ENCODE measurements at regions not wholly inside any gene's neighbourhood (a gene's known extent, or its start where the extent isn't known, plus 50 kb on each side); places are given as distances from the start of the nearest gene placed in this dataset.

DNA sequence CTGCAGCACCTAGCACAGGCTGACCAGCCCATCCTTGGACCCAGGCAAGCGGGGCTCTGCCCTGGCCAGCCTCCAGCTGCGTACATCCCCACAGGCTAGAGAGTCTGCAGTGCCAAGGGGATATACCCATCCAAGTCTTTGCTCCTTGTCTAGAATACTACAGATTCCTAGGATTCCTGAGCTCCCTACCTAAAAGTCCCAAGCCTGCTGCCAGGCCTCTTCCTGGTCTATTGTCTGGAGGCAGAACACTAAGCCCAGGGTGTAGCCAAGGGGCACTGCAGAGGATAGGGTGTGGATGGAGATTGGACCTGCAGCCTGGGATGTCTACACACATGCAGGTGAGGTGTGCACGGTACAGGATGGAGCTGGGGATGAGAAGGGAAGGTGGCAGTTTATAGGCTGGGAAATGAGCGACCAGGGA lies 90.0 kb upstream of the SIRPA start:
- intact Hi-C loops (cut with DNase I) = loop anchor here in 1 of 10 donors (10.0 kb wide), 1 partner anchor 90 kb away; the partner anchor contains the start of gene SIRPA
- Histone ChIP-seq H3K4me3 (no peak overlapping the region), H3K4me1 (peaks cover 0 to 53% (median 19%) of the 10 kb centered on the region in 12 donors), H3K27me3 (no peaks in the 10 kb centered on the region), H3K27ac (peak overlapping the region in 1 of 12 donors; percentile 90), H3K36me3 (no peaks in the 10 kb centered on the region), H3K9me3 (no peaks in the 10 kb centered on the region)
- ATAC-seq = no peak
- no peak for TF ChIP-seq POLR2A (IDR thresholded peaks at IDR 0.05)
- TF ChIP-seq, protein P1, sequence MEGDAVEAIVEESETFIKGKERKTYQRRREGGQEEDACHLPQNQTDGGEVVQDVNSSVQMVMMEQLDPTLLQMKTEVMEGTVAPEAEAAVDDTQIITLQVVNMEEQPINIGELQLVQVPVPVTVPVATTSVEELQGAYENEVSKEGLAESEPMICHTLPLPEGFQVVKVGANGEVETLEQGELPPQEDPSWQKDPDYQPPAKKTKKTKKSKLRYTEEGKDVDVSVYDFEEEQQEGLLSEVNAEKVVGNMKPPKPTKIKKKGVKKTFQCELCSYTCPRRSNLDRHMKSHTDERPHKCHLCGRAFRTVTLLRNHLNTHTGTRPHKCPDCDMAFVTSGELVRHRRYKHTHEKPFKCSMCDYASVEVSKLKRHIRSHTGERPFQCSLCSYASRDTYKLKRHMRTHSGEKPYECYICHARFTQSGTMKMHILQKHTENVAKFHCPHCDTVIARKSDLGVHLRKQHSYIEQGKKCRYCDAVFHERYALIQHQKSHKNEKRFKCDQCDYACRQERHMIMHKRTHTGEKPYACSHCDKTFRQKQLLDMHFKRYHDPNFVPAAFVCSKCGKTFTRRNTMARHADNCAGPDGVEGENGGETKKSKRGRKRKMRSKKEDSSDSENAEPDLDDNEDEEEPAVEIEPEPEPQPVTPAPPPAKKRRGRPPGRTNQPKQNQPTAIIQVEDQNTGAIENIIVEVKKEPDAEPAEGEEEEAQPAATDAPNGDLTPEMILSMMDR (IDR thresholded peaks at IDR 0.05) = no peak
- 81 to 88% (median 87%) methylated on average over 4 of the region's 4 CpGs for WGBS, 4 donors
- no peak for DNase-seq

DNA sequence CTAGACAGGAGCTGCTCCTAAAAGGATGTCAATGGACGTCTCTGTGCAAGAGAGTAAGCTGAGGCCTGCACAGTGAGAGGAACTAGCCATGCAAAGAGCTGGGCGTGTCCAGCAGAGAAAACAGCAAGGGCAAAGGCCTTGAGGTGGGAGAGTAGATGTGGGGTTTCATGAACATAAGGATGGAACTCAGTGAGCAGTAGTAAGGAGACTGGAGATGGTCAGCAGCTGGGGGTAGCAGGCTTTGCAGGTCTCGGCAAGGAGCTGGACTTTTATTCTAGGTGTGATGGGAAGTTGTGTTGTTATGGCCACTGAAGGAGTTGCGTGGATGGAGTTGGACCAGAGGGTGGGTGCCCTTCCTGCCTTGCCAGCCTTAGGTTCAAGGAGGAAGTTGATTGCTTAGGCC lies 90.7 kb upstream of the SIRPA start:
- Histone ChIP-seq H3K4me3 (no peak overlapping the region), H3K36me3 (no peaks in the 10 kb centered on the region), H3K9me3 (no peaks in the 10 kb centered on the region), H3K27ac (peak overlapping the region in 1 of 12 donors; percentile 90), H3K4me1 (peaks cover 0 to 46% (median 19%) of the 10 kb centered on the region in 12 donors), H3K27me3 (no peaks in the 10 kb centered on the region)
- TF ChIP-seq, protein P1 (IDR thresholded peaks at IDR 0.05) = no peak
- TF ChIP-seq POLR2A (IDR thresholded peaks at IDR 0.05) = no peak
- WGBS, 4 donors = 88 to 93% (median 88%) methylated on average over 4 of the region's 4 CpGs
- DNase-seq = no peak
- intact Hi-C loops (cut with DNase I) = loop anchor here in 7 of 10 donors (5.0 to 10.0 kb wide), 5 partner anchors 78 to 163 kb away; partner anchors contain the start of gene SIRPA (in 4 of the 7)
- ATAC-seq = no peak

DNA sequence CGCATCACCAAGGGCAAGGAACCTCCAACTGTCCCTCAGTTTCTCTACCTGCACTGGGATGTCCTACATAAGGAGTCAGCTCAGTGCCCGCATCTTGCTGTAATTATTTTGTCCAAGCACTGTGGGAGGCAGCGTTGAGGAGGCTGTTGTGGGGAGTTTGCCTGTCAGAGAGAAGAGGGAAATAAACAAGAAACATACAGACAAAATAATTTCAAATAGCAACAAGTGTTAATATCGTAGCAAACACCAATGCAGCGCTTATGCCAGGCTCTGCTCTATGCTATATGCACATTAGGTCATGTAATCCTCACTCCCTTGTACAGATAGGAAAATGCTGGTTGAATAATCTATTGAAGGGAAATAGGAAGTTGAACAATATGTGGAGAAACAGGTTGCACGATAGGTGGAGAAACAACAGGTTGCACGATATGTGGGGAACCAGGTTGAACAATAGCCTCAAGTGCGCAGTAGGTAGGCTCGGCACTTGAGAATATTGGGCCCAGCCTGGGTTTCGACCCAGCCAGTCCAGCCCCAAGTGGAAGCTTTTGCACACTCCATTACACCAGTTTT lies 91.2 kb upstream of the SIRPA start:
- no peak for ATAC-seq
- WGBS, 4 donors = 64 to 67% (median 65%) methylated on average over 10 of the region's 10 CpGs
- peak overlapping the region; percentile 51 to 90 (median 78) for H3K27ac ChIP-seq
- H3K27me3 ChIP-seq = no peaks in the 10 kb centered on the region
- DNase-seq = no peak
- no peaks in the 10 kb centered on the region for H3K36me3 ChIP-seq
- TF ChIP-seq POLR2A (IDR thresholded peaks at IDR 0.05) = no peak
- TF ChIP-seq, protein P1 (IDR thresholded peaks at IDR 0.05) = no peak
- H3K9me3 ChIP-seq = no peaks in the 10 kb centered on the region
- H3K4me3 ChIP-seq = peak overlapping the region; percentile 47 to 82 (median 66)
- intact Hi-C loops (cut with DNase I) = loop anchor here (1.0 to 10.0 kb wide), 8 partner anchors 29 to 297 kb away; partner anchors contain the start of genes SIRPA (in 8 of the 10) and STK35 (in 1 of the 10)
- peaks cover 0 to 42% (median 19%) of the 10 kb centered on the region in 12 donors for H3K4me1 ChIP-seq

DNA sequence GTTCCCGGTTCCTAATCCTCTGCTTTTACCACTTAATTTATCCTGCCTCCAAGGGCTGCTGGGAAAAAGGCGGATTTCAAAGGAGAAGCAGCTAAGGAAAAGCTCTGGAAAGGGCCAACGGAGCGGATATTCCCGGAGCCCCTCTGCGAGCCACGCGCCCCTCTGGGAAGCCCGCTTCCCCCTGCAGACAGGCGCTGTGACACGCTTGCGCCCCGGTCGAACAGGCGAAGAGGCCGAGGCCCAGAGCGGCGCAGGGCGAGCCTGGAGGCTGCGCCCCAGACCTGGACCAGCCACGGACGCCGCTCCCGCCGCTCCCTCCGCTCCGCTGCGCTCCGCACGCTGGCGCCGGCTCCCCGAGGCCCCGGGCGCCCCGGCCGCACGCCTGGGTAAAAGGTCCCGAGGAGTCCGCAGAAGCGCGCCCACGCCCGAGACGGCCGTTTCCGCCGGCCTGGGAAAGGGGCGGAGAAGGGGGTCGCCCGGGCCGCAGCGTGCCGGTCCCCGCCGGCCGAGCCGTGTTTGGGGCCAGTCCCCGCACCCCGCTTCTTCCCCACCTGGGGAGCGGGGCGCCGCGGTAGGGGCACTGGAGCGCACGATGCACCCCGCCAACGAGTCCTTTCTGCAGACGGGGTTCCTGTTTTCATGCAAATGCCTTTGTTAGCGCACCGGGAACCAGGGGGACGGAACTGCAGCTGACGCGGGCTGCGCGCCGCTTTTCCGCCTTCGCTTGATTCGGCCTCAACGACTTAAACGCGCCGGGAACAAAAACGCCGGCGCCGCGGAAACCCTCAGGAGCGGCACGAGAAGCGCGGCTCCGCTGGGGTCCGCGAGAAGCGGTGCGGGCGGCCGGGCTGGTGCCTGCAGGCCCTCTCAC lies 91.9 kb upstream of the SIRPA start:
- intact Hi-C loops (cut with DNase I) = loop anchor here (1.0 to 10.0 kb wide), 8 partner anchors 30 to 298 kb away; partner anchors contain the start of genes SIRPA (in 8 of the 10) and STK35 (in 1 of the 10)
- Histone ChIP-seq H3K4me3 (peak overlapping the region; percentile 47 to 82 (median 66)), H3K27ac (peak overlapping the region; percentile 51 to 90 (median 78)), H3K36me3 (no peaks in the 10 kb centered on the region), H3K9me3 (no peaks in the 10 kb centered on the region), H3K27me3 (no peaks in the 10 kb centered on the region), H3K4me1 (peaks cover 0 to 39% (median 19%) of the 10 kb centered on the region in 12 donors)
- TF ChIP-seq, protein P1 (IDR thresholded peaks at IDR 0.05) = no peak
- TF ChIP-seq POLR2A (IDR thresholded peaks at IDR 0.05) = peak in 1 of 2 donors; percentile 34
- WGBS, 4 donors = 0 to 1% (median 1%) methylated on average over 41 to 100 of the region's 100 CpGs
- DNase-seq = peak; percentile 70 to 86 (median 77)
- peak in 3 of 4 donors; percentile 62 to 68 (median 67) for ATAC-seq
